ENCODE measurements at regions not wholly inside any gene's neighbourhood (a gene's known extent, or its start where the extent isn't known, plus 50 kb on each side); places are given as distances from the start of the nearest gene placed in this dataset.

DNA sequence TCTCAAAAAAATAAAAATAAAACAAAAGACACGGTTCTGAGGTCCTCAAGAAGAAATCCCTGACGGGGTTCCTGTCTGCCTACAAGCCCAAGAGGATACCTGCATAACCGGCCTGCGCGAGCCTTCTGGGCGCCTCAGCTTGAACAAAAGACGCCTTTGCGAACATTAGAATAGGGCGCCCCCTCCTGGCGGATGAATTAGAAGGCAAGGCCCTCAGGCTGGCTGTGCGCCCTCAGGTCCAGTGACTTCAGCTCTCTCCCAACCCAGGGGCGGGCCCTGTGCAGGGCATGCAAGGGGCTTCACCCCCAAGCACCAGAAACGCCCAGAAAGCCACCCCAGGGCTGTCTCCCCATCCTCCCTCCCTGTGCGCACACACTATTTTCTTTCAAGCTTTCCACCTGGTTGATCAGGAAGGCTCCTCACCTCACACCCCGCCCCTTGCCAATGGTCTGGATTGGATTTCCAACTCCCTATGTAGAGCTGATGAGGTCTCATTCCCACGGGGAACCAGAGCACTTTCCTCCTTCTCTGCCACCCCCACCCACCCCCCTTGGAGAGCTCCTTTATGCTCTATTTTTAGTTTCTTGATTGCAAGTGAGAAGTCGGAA, 273.3 kb downstream of the BUD13 start:
- peaks cover 0 to 29% (median 13%) of the 10 kb centered on the region in 4 donors for H3K4me1 ChIP-seq
- intact Hi-C loops (cut with DNase I), result loop anchor here (2.0 to 10.0 kb wide), 2 partner anchors 45 to 215 kb away; no protein-coding TSS in a partner anchor
- H3K9me3 ChIP-seq, result no peaks in the 10 kb centered on the region
- no peaks in the 10 kb centered on the region for H3K36me3 ChIP-seq
- peak; percentile 91 for DNase-seq
- no peak overlapping the region for H3K4me3 ChIP-seq
- H3K27ac ChIP-seq, result no peak overlapping the region
- peaks cover 0 to 18% (median 0%) of the 10 kb centered on the region in 3 donors for H3K27me3 ChIP-seq
- 18 to 24% methylated on average over 17 of the region's 17 CpGs for WGBS, 2 donors
- TF ChIP-seq POLR2AphosphoS5 (IDR thresholded peaks at IDR 0.05) (no peak), CTCF (IDR thresholded peaks at IDR 0.05) (peak; percentile 7 to 69 (median 68))

DNA sequence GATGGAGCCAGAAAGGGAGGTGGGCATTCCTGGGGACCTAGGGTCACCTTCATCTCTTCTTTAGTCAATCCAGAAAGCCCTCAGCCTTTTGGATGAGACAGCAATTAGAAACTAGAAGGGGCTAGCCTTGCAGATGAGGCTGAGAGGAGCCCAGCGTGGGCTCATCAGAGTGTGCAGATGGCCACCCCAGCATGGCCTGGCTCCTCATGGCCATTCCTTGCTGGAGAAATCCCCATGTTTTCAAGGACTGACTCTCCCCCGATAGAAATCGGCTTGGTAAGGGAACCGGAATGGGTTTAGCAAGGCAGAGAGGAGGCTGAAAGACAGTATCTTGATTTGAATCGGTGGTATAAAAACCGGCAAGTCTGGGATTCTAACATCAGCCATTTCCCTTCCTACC, 274.6 kb downstream of the BUD13 start:
- no peaks in the 10 kb centered on the region for H3K36me3 ChIP-seq
- DNase-seq, result no peak
- peaks cover 0 to 35% (median 13%) of the 10 kb centered on the region in 4 donors for H3K4me1 ChIP-seq
- 85 to 93% methylated on average over 6 of the region's 6 CpGs for WGBS, 2 donors
- no peaks in the 10 kb centered on the region for H3K9me3 ChIP-seq
- intact Hi-C loops (cut with DNase I), result loop anchor here (2.0 to 10.0 kb wide), 2 partner anchors 43 to 213 kb away; no protein-coding TSS in a partner anchor
- peaks cover 0 to 18% (median 0%) of the 10 kb centered on the region in 3 donors for H3K27me3 ChIP-seq
- no peak overlapping the region for H3K27ac ChIP-seq
- H3K4me3 ChIP-seq, result no peak overlapping the region
- TF ChIP-seq POLR2A (IDR thresholded peaks at IDR 0.05) (no peak), CTCF (IDR thresholded peaks at IDR 0.05) (no peak), POLR2AphosphoS5 (IDR thresholded peaks at IDR 0.05) (no peak), EP300 (IDR thresholded peaks at IDR 0.05) (no peak)

GRCh38 chr11:116492600-116492999, 280.2 kb downstream of the BUD13 start:
- no peak for DNase-seq
- intact Hi-C loops (cut with DNase I), result loop anchor here (10.0 kb wide), 1 partner anchor 208 kb away; no protein-coding TSS in a partner anchor
- no peaks in the 10 kb centered on the region for H3K27me3 ChIP-seq
- no peaks in the 10 kb centered on the region for H3K9me3 ChIP-seq
- H3K36me3 ChIP-seq, result no peaks in the 10 kb centered on the region
- H3K4me3 ChIP-seq, result no peak overlapping the region
- H3K27ac ChIP-seq, result peak overlapping the region in 1 of 4 donors; percentile 48
- WGBS, 2 donors, result 87 to 92% methylated on average over 3 of the region's 3 CpGs
- H3K4me1 ChIP-seq, result peaks cover 0 to 42% (median 7%) of the 10 kb centered on the region in 4 donors
- TF ChIP-seq EP300 (IDR thresholded peaks at IDR 0.05), result peak in 1 of 4 donors; percentile 21
- TF ChIP-seq POLR2A (IDR thresholded peaks at IDR 0.05), result no peak
- TF ChIP-seq POLR2AphosphoS5 (IDR thresholded peaks at IDR 0.05), result peak in 3 of 4 donors; percentile 48 to 77 (median 71)
- no peak for TF ChIP-seq CTCF (IDR thresholded peaks at IDR 0.05)

DNA sequence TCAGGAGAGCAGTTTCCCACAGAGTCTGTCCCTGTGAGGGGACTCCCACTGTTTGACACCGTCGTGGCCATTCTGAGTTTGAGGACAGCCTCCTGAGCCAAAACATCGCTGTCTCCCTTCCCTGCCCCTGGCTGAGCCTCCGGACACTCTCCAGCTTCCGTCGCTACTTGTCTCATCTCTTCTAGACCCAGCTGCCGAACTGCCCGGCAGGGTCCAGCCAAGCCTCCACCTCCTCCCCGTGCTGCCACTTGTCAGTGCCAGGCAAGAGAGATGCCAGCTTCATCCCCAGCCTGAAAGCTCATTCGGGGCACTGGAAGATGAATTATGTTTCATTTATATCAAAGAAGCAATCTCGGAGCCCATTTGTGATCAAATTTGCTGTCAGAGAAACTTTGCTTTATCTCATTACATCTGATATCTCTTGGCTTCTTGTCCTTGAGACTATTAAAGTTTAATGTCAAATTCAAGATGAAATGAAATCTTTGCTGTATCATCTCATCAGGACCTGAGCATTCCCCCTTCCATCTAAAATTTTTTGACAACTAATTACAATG, 283.9 kb downstream of the BUD13 start:
- DNase-seq, result no peak
- Histone ChIP-seq H3K4me1 (peaks cover 0 to 42% (median 7%) of the 10 kb centered on the region in 4 donors), H3K36me3 (no peaks in the 10 kb centered on the region), H3K4me3 (no peak overlapping the region), H3K27me3 (no peaks in the 10 kb centered on the region), H3K9me3 (no peaks in the 10 kb centered on the region), H3K27ac (no peak overlapping the region)
- TF ChIP-seq CTCF (IDR thresholded peaks at IDR 0.05), result no peak
- no peak for TF ChIP-seq POLR2A (IDR thresholded peaks at IDR 0.05)
- TF ChIP-seq POLR2AphosphoS5 (IDR thresholded peaks at IDR 0.05), result no peak
- no peak for TF ChIP-seq EP300 (IDR thresholded peaks at IDR 0.05)
- 65 to 77% methylated on average over 11 of the region's 11 CpGs for WGBS, 2 donors
- intact Hi-C loops (cut with DNase I), result no loop called here
